Kidney epithelial cell (primary cell): ENCODE measurements at regions not wholly inside any gene's neighbourhood (a gene's known extent, or its start where the extent isn't known, plus 50 kb on each side); places are given as distances from the start of the nearest gene placed in this dataset.
A peak's percentile ranks its signal among the peaks of the same experiment; 100 is the strongest.
"Not testable (repeated sequence)": the region's sequence is repeated elsewhere in the genome, so short reads cannot be mapped to it uniquely, and the experiment has no call there.

Experiments
- DNase-seq: peaks from one replicate; pipeline ENCODE4 v3.0.0-alpha.2; 2010; ENCODE audit warnings: low read depth
- H3K27me3 ChIP-seq: 2 replicates; pipeline ENCODE4 v1.6.0; 2011; ENCODE audit warnings: low read length; ENCODE audit not compliant: control insufficient read depth, insufficient read depth
- H3K36me3 ChIP-seq: 2 replicates; pipeline ENCODE4 v1.5.1; 2011; ENCODE audit warnings: low read length; ENCODE audit not compliant: control insufficient read depth, insufficient read depth
- H3K4me3 ChIP-seq: 2 replicates; pipeline ENCODE4 v1.5.1; 2011; ENCODE audit warnings: low read depth, mild to moderate bottlenecking, control low read depth, low read length
- CTCF ChIP-seq: IDR thresholded peaks from 2 replicates; pipeline ENCODE4 v1.5.1; 2011; ENCODE audit warnings: mild to moderate bottlenecking, moderate library complexity, low read length, control low read depth, inconsistent platforms; ENCODE audit not compliant: insufficient read depth, poor library complexity, severe bottlenecking

GRCh38 chr6:133092771-133093170 is 148.4 kb upstream of the EYA4 start:
- TF ChIP-seq CTCF = no peak
- Histone ChIP-seq H3K36me3 (no peaks in the 10 kb centered on the region), H3K4me3 (no peak overlapping the region), H3K27me3 (no peaks in the 10 kb centered on the region)
- DNase-seq = no peak

GRCh38 chr6:133093211-133093610 is 147.9 kb upstream of the EYA4 start:
- H3K4me3 ChIP-seq, DNase-seq, H3K27me3 ChIP-seq, H3K36me3 ChIP-seq: not testable (repeated sequence)

GRCh38 chr6:133093956-133094355 is 147.2 kb upstream of the EYA4 start:
- no peak for TF ChIP-seq CTCF
- DNase-seq = no peak
- no peaks in the 10 kb centered on the region for H3K27me3 ChIP-seq
- no peaks in the 10 kb centered on the region for H3K36me3 ChIP-seq
- H3K4me3 ChIP-seq = no peak overlapping the region

GRCh38 chr6:133097208-133097607 is 143.9 kb upstream of the EYA4 start:
- no peak overlapping the region for H3K4me3 ChIP-seq
- no peak for TF ChIP-seq CTCF
- DNase-seq = no peak
- no peaks in the 10 kb centered on the region for H3K36me3 ChIP-seq
- H3K27me3 ChIP-seq = no peaks in the 10 kb centered on the region

GRCh38 chr6:133099573-133099972 is 141.6 kb upstream of the EYA4 start:
- peak; percentile 93 for DNase-seq
- TF ChIP-seq CTCF = no peak
- Histone ChIP-seq H3K36me3 (no peaks in the 10 kb centered on the region), H3K27me3 (no peaks in the 10 kb centered on the region), H3K4me3 (no peak overlapping the region)

- no peaks in the 10 kb centered on the region for H3K27me3 ChIP-seq
- TF ChIP-seq CTCF = no peak
These were observed 140.3 kb upstream of the EYA4 start for GRCh38 chr6:133100865-133101264.

More at GRCh38 chr6:133100865-133101264, 140.3 kb upstream of the EYA4 start:
- H3K4me3 ChIP-seq = no peak overlapping the region
- H3K36me3 ChIP-seq = no peaks in the 10 kb centered on the region
- no peak for DNase-seq
